IMR-90 (cell line): ENCODE measurements at regions not wholly inside any gene's neighbourhood (a gene's known extent, or its start where the extent isn't known, plus 50 kb on each side); places are given as distances from the start of the nearest gene placed in this dataset.

Experiments
- ATAC-seq: fragments of 200-7000 bp; cut with Tn5 transposase; 2 replicates; pipeline ENCODE4 v1.9.1; 2020; ENCODE audit warnings: low read depth, mild to moderate bottlenecking, moderate library complexity
- BruUV-seq: library from RNA; stranded (reverse); fragments of 400-500 nt; replicated peaks from 2 replicates; lab custom pipeline; 2021; lab: Mats Ljungman, UMichigan
- CTCF ChIA-PET: fragments of 300-600 bp; formaldehyde crosslinking; extraction: SDS; loops from one replicate; lab custom pipeline; 2021; ENCODE audit warnings: antibody characterized with exemption; lab: Yijun Ruan, JAX
- POLR2A ChIA-PET: fragments of 300-600 bp; sonication (Branson Sonifier 250); formaldehyde crosslinking; loops from one replicate; lab custom pipeline; 2022; ENCODE audit warnings: antibody characterized with exemption; ENCODE audit not compliant: unreplicated experiment; lab: Charles Lee
- DNase-seq: peaks from one replicate; pipeline ENCODE4 v3.0.0; 2013
- H2AFZ ChIP-seq: replicated peaks from 2 replicates; pipeline ENCODE3; 2013; ENCODE audit warnings: low read length, mild to moderate bottlenecking; ENCODE audit not compliant: poor library complexity
- H2AK5ac ChIP-seq: 2 replicates; pipeline ENCODE4 v1.6.1; 2013; ENCODE audit warnings: low read depth, low read length, inconsistent platforms
- H2AK9ac ChIP-seq: replicated peaks from 2 replicates; pipeline ENCODE3; 2013; ENCODE audit warnings: mild to moderate bottlenecking, low read depth, low read length, moderate library complexity; ENCODE audit not compliant: poor library complexity
- H2BK120ac ChIP-seq: 2 replicates; pipeline ENCODE4 v1.6.1; 2013; ENCODE audit warnings: low read depth, low read length, inconsistent platforms
- H2BK15ac ChIP-seq: 3 replicates; pipeline ENCODE4 v1.6.1; 2013; ENCODE audit warnings: low read depth, low read length, inconsistent platforms
- H2BK20ac ChIP-seq: 2 replicates; pipeline ENCODE4 v1.6.1; 2013; ENCODE audit warnings: low read depth, mild to moderate bottlenecking, inconsistent platforms, low read length, moderate library complexity
- H2BK5ac ChIP-seq: 2 replicates; pipeline ENCODE4 v1.6.1; 2013; ENCODE audit warnings: mild to moderate bottlenecking, low read depth, low read length, inconsistent platforms; ENCODE audit not compliant: poor library complexity, severe bottlenecking
- H3K14ac ChIP-seq: replicated peaks from 2 replicates; pipeline ENCODE4 v1.6.1; 2013; ENCODE audit warnings: low read depth, low read length, inconsistent platforms
- H3K18ac ChIP-seq: 2 replicates; pipeline ENCODE4 v1.6.1; 2013; ENCODE audit warnings: low read depth, low read length, control low read depth
- H3K23ac ChIP-seq: 2 replicates; pipeline ENCODE4 v1.6.1; 2013; ENCODE audit warnings: low read depth, low read length, inconsistent platforms
- H3K27ac ChIP-seq: 2 replicates; pipeline ENCODE4 v1.5.1; 2013; ENCODE audit warnings: mild to moderate bottlenecking, control low read depth, low read length; ENCODE audit not compliant: insufficient read depth
- H3K27me3 ChIP-seq: 2 replicates; pipeline ENCODE4 v1.6.1; 2013; ENCODE audit warnings: low read length; ENCODE audit not compliant: control insufficient read depth, insufficient read depth
- H3K36me3 ChIP-seq: 2 replicates; pipeline ENCODE4 v1.6.1; 2013; ENCODE audit warnings: low read length, mixed read lengths; ENCODE audit not compliant: control insufficient read depth, insufficient read depth
- H3K4ac ChIP-seq: 2 replicates; pipeline ENCODE4 v1.6.1; 2013; ENCODE audit warnings: low read depth, low read length, inconsistent platforms
- H3K4me1 ChIP-seq: 2 replicates; pipeline ENCODE4 v1.6.1; 2013; ENCODE audit warnings: low read length, mixed read lengths; ENCODE audit not compliant: control insufficient read depth, insufficient read depth
- H3K4me2 ChIP-seq: 2 replicates; pipeline ENCODE4 v1.6.1; 2013; ENCODE audit warnings: low read depth, mild to moderate bottlenecking, control low read depth, low read length, moderate library complexity
- H3K4me3 ChIP-seq: 2 replicates; pipeline ENCODE4 v1.5.1; 2013; ENCODE audit warnings: low read depth, mild to moderate bottlenecking, control low read depth, low read length, moderate library complexity; ENCODE audit not compliant: insufficient read depth
- H3K56ac ChIP-seq: 2 replicates; pipeline ENCODE4 v1.6.1; 2013; ENCODE audit warnings: low read length, inconsistent platforms; ENCODE audit not compliant: insufficient read depth; ENCODE audit errors: extremely low read depth
- H3K79me1 ChIP-seq, 2 experiments: 2 replicates each; pipeline ENCODE4 v1.6.1; 2013; ENCODE audit warnings: low read length in 2 of 2, inconsistent platforms in 1 of 2, low read depth in 1 of 2
- H3K9ac ChIP-seq: 2 replicates; pipeline ENCODE4 v1.6.1; 2013; ENCODE audit warnings: low read depth, low read length, control low read depth
- H3K9me1 ChIP-seq: 2 replicates; pipeline ENCODE4 v1.6.1; 2013; ENCODE audit warnings: low read length, inconsistent platforms; ENCODE audit not compliant: insufficient read depth
- H3K9me3 ChIP-seq: 2 replicates; pipeline ENCODE4 v1.6.1; 2013; ENCODE audit warnings: low read length; ENCODE audit not compliant: control insufficient read depth, insufficient read depth
- H4K20me1 ChIP-seq: 2 replicates; pipeline ENCODE4 v1.6.1; 2013; ENCODE audit warnings: low read length, inconsistent platforms; ENCODE audit not compliant: insufficient read depth
- H4K5ac ChIP-seq: 2 replicates; pipeline ENCODE4 v1.6.1; 2013; ENCODE audit warnings: mild to moderate bottlenecking, low read depth, low read length, control low read depth
- H4K8ac ChIP-seq, 2 experiments: 2 replicates each; pipeline ENCODE4 v1.6.1; 2013; ENCODE audit warnings: low read depth in 2 of 2, low read length in 2 of 2, control low read depth in 1 of 2, inconsistent platforms in 1 of 2
- H4K91ac ChIP-seq: 2 replicates; pipeline ENCODE4 v1.6.1; 2013; ENCODE audit warnings: low read depth, low read length, inconsistent platforms; ENCODE audit not compliant: insufficient read depth
- BHLHE40 ChIP-seq: fragments of 150-350 bp; IDR thresholded peaks from 2 replicates; pipeline ENCODE4 v1.6.1; 2016; ENCODE audit warnings: mild to moderate bottlenecking, low read depth, low read length
- CEBPB ChIP-seq: IDR thresholded peaks from 2 replicates; pipeline ENCODE4 v1.6.1; 2012; ENCODE audit warnings: low read depth, low read length, improper control_type of control experiment
- MXI1 ChIP-seq: IDR thresholded peaks from 2 replicates; pipeline ENCODE4 v1.6.1; 2012; ENCODE audit warnings: low read depth, mild to moderate bottlenecking, low read length, moderate library complexity, borderline replicate concordance
- RAD21 ChIP-seq: IDR thresholded peaks from 2 replicates; pipeline ENCODE4 v1.6.1; 2012; ENCODE audit warnings: low read length, improper control_type of control experiment
- WGBS, 2 experiments: methylation state at CpG; one replicate each; pipeline versions ENCODE4 v1.1.5 to v1.1.7; 2013; ENCODE audit warnings: missing lambda C conversion rate in 2 of 2; ENCODE audit not compliant: insufficient read length in 1 of 2; ENCODE audit errors: extremely low coverage in 2 of 2; 5-methylcytosine and 5-hydroxymethylcytosine counted together
- dilution Hi-C: fragments of 300-500 bp; cut with HindIII; formaldehyde crosslinking; loops from one replicate; pipeline ENCODE4 v1.14.3; 2018; ENCODE audit warnings: low sequenced_read_pairs; ENCODE audit not compliant: unreplicated experiment
- in situ Hi-C: fragments of 300-500 bp; cut with MboI; formaldehyde crosslinking; loops from 3 replicates; pipeline ENCODE4 v1.14.3; 2019; ENCODE audit warnings: low sequenced_read_pairs, inconsistent platforms, mixed read lengths
- intact Hi-C: fragments of 100-400 bp; cut with micrococcal nuclease; formaldehyde crosslinking; loops from 2 replicates; pipeline ENCODE4 v1.10.0; 2022

DNA sequence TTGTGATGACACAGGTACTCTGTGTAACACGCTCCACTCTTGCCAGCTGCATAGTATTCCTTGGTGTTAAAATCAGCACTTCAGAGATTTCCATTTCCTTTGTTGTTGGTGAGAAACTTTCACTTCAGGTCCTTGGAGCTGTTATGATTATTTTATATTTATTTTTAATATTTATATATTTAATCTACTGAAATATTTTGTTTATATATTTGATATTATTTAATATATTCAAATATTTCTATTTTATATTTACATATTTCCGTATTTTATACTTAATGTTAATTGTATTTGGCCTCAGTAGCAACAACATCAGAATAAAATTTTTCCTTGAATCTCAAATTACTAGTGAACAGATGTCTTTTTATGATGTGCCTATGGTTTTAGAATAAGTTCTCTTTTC, 225.3 kb downstream of the MAGEB17 start:
- no peak overlapping the region for H3K23ac ChIP-seq
- H3K9ac ChIP-seq = no peak overlapping the region
- H3K27me3 ChIP-seq = no peaks in the 10 kb centered on the region; the same call in 1 of the 2 replicates
- H2AK5ac ChIP-seq = no peak overlapping the region
- no TSS peak for BruUV-seq
- no peak overlapping the region for H3K56ac ChIP-seq
- no peak overlapping the region for H2BK5ac ChIP-seq
- peaks cover 2% of the 10 kb centered on the region; the same call in 1 of the 2 replicates for H3K4me1 ChIP-seq
- H3K27ac ChIP-seq = no peak overlapping the region
- no peak overlapping the region for H2BK120ac ChIP-seq
- no peaks in the 10 kb centered on the region; the same call in 1 of the 2 replicates for H3K9me1 ChIP-seq
- no peak overlapping the region for H4K91ac ChIP-seq
- DNase-seq = no peak
- H3K36me3 ChIP-seq = no peaks in the 10 kb centered on the region
- no CpG with 5 or more reads among the region's 2 CpGs for whole genome bisulfite sequencing, 2 experiments
- TF ChIP-seq BHLHE40 (no peak), RAD21 (no peak), MXI1 (no peak), CEBPB (0 out of 2 replicates have a peak, but pooled peaks have one; percentile 9)
- H3K9me3 ChIP-seq = no peaks in the 10 kb centered on the region; the same call in 1 of the 2 replicates
- no peak overlapping the region for H2BK15ac ChIP-seq
- H4K5ac ChIP-seq = no peak overlapping the region
- no peaks in the 10 kb centered on the region for H4K20me1 ChIP-seq
- no peaks in the 10 kb centered on the region for H3K79me1 ChIP-seq
- H3K14ac ChIP-seq = no peak overlapping the region
- H2BK20ac ChIP-seq = no peak overlapping the region
- no peak overlapping the region for H4K8ac ChIP-seq
- H2AFZ ChIP-seq = no peak overlapping the region
- dilution Hi-C loops = no loop called here
- ChIA-PET POLR2A (no interaction called here), CTCF (no interaction called here)
- H3K18ac ChIP-seq = no peak overlapping the region
- no peak for ATAC-seq
- no peak overlapping the region for H2AK9ac ChIP-seq
- in situ Hi-C loops = no loop called here
- intact Hi-C loops = no loop called here
- no peak overlapping the region for H3K4me3 ChIP-seq
- no peak overlapping the region for H3K4ac ChIP-seq
- H3K4me2 ChIP-seq = no peak overlapping the region
